Right atrium auricular region (tissue), 2 donors: ENCODE measurements at regions not wholly inside any gene's neighbourhood (a gene's known extent, or its start where the extent isn't known, plus 50 kb on each side); places are given as distances from the start of the nearest gene placed in this dataset.

Experiments used
- DNase-seq: peaks from one replicate; pipeline ENCODE4 v3.0.0-alpha.2; 2019; ENCODE audit warnings: low spot score
- H3K27ac ChIP-seq, 2 donors: fragments of 200-600 bp; sonication (generic); 1 replicate in 1 of 2; 2 replicates in 1 of 2; pipeline ENCODE4 v1.5.1; 2016 to 2019
- H3K27me3 ChIP-seq, 2 donors: fragments of 200-600 bp; sonication (generic); one replicate each; pipeline versions ENCODE4 v1.5.1 to v1.6.0; 2017 to 2019
- H3K36me3 ChIP-seq: fragments of 200-600 bp; sonication (generic); one replicate; pipeline ENCODE4 v1.5.1; 2016
- H3K4me1 ChIP-seq, 2 donors: fragments of 200-600 bp; sonication (generic); one replicate each; pipeline versions ENCODE4 v1.5.1 to v1.6.0; 2017 to 2019
- H3K4me3 ChIP-seq, 2 donors: fragments of 200-600 bp; sonication (generic); 1 replicate in 1 of 2; 2 replicates in 1 of 2; pipeline ENCODE4 v1.5.1; 2017 to 2019; ENCODE audit warnings: mild to moderate bottlenecking in 1 of 2, moderate library complexity in 1 of 2
- H3K9me3 ChIP-seq, 2 donors: fragments of 200-600 bp; sonication (generic); one replicate each; pipeline ENCODE4 v1.5.1; 2019
- CTCF ChIP-seq, 2 donors: fragments of 200-600 bp; sonication (generic); IDR thresholded peaks; one replicate each; pipeline ENCODE4 v1.5.1; 2019; ENCODE audit warnings: antibody characterized with exemption in 2 of 2

GRCh38 chr2:59680863-59681262 is 872.6 kb downstream of the BCL11A start:
- H3K36me3 ChIP-seq = no peaks in the 10 kb centered on the region
- no peak for DNase-seq
- H3K4me1 ChIP-seq = no peaks in the 10 kb centered on the region
- no peak overlapping the region for H3K27ac ChIP-seq
- TF ChIP-seq CTCF (IDR thresholded peaks at IDR 0.05) = no peak
- no peak overlapping the region for H3K4me3 ChIP-seq
- no peaks in the 10 kb centered on the region for H3K9me3 ChIP-seq
- H3K27me3 ChIP-seq = no peaks in the 10 kb centered on the region

- H3K27me3 ChIP-seq = no peaks in the 10 kb centered on the region
- no peak overlapping the region for H3K4me3 ChIP-seq
- no peak overlapping the region for H3K27ac ChIP-seq
These were observed 876.3 kb downstream of the BCL11A start for GRCh38 chr2:59677158-59677557.

GRCh38 chr2:59674100-59674499 is 879.4 kb downstream of the BCL11A start:
- no peak for DNase-seq
- H3K9me3 ChIP-seq = no peaks in the 10 kb centered on the region
- no peak overlapping the region for H3K27ac ChIP-seq
- H3K4me3 ChIP-seq = no peak overlapping the region
- no peaks in the 10 kb centered on the region for H3K36me3 ChIP-seq
- H3K27me3 ChIP-seq = no peaks in the 10 kb centered on the region
- H3K4me1 ChIP-seq = no peaks in the 10 kb centered on the region
- no peak for TF ChIP-seq CTCF (IDR thresholded peaks at IDR 0.05)

More at GRCh38 chr2:59677158-59677557, 876.3 kb downstream of the BCL11A start:
- no peak for DNase-seq
- no peaks in the 10 kb centered on the region for H3K9me3 ChIP-seq
- TF ChIP-seq CTCF (IDR thresholded peaks at IDR 0.05) = no peak
- no peaks in the 10 kb centered on the region for H3K36me3 ChIP-seq
- H3K4me1 ChIP-seq = no peaks in the 10 kb centered on the region

GRCh38 chr2:59665021-59665420 is 888.4 kb downstream of the BCL11A start:
- no peaks in the 10 kb centered on the region for H3K9me3 ChIP-seq
- no peak overlapping the region for H3K27ac ChIP-seq
- H3K4me3 ChIP-seq = no peak overlapping the region
- no peaks in the 10 kb centered on the region for H3K36me3 ChIP-seq
- H3K27me3 ChIP-seq = no peaks in the 10 kb centered on the region
- no peak for DNase-seq
- no peaks in the 10 kb centered on the region for H3K4me1 ChIP-seq
- TF ChIP-seq CTCF (IDR thresholded peaks at IDR 0.05) = no peak

- DNase-seq = no peak
- no peaks in the 10 kb centered on the region for H3K4me1 ChIP-seq
- H3K36me3 ChIP-seq = no peaks in the 10 kb centered on the region
- H3K27me3 ChIP-seq = no peaks in the 10 kb centered on the region
- TF ChIP-seq CTCF (IDR thresholded peaks at IDR 0.05) = no peak
- H3K27ac ChIP-seq = no peak overlapping the region
- no peaks in the 10 kb centered on the region for H3K9me3 ChIP-seq
- no peak overlapping the region for H3K4me3 ChIP-seq
These were observed 891.2 kb downstream of the BCL11A start for GRCh38 chr2:59662127-59662861.

GRCh38 chr2:59660262-59660661 is 893.2 kb downstream of the BCL11A start:
- Histone ChIP-seq H3K4me3 (no peak overlapping the region), H3K9me3 (no peaks in the 10 kb centered on the region), H3K27ac (no peak overlapping the region), H3K27me3 (no peaks in the 10 kb centered on the region), H3K4me1 (no peaks in the 10 kb centered on the region), H3K36me3 (no peaks in the 10 kb centered on the region)
- TF ChIP-seq CTCF (IDR thresholded peaks at IDR 0.05) = no peak
- no peak for DNase-seq
